Astrocyte (in vitro differentiated cells and primary cell): ENCODE measurements at regions not wholly inside any gene's neighbourhood (a gene's known extent, or its start where the extent isn't known, plus 50 kb on each side); places are given as distances from the start of the nearest gene placed in this dataset.

Experiments
- DNase-seq: peaks from one replicate; pipeline ENCODE4 v3.0.0-alpha.2; 2010; ENCODE audit warnings: low read depth
- FAIRE-seq: peaks from 2 replicates; lab custom pipeline; 2011; peaks lifted over from hg19 to GRCh38; lab: Jason Lieb, UNC
- H2AFZ ChIP-seq: 2 replicates; pipeline ENCODE4 v1.6.0; 2012; ENCODE audit warnings: low read depth, low read length, inconsistent platforms
- H3K27ac ChIP-seq: 2 replicates; pipeline ENCODE4 v1.5.1; 2011; ENCODE audit warnings: low read depth, low read length, inconsistent platforms
- H3K27me3 ChIP-seq: 2 replicates; pipeline ENCODE4 v1.6.0; 2011; ENCODE audit warnings: low read length, inconsistent platforms; ENCODE audit not compliant: insufficient read depth
- H3K36me3 ChIP-seq: 2 replicates; pipeline ENCODE4 v1.5.1; 2011; ENCODE audit warnings: low read length, inconsistent platforms; ENCODE audit not compliant: insufficient read depth
- H3K4me1 ChIP-seq: 2 replicates; pipeline ENCODE4 v1.5.1; 2011; ENCODE audit warnings: low read length, inconsistent platforms; ENCODE audit not compliant: insufficient read depth
- H3K4me2 ChIP-seq: 2 replicates; pipeline ENCODE4 v1.6.0; 2012; ENCODE audit warnings: low read length, inconsistent platforms
- H3K4me3 ChIP-seq: 2 replicates; pipeline ENCODE4 v1.5.1; 2011; ENCODE audit warnings: low read depth, mild to moderate bottlenecking, low read length, inconsistent platforms; ENCODE audit not compliant: insufficient read depth
- H3K79me2 ChIP-seq: 2 replicates; pipeline ENCODE4 v1.6.0; 2012; ENCODE audit warnings: mild to moderate bottlenecking, low read length, inconsistent platforms; ENCODE audit not compliant: insufficient read depth
- H3K9ac ChIP-seq: 2 replicates; pipeline ENCODE4 v1.6.0; 2012; ENCODE audit warnings: mild to moderate bottlenecking, low read length, inconsistent platforms
- H3K9me3 ChIP-seq: 2 replicates; pipeline ENCODE4 v1.5.1; 2012; ENCODE audit warnings: low read depth, mild to moderate bottlenecking, low read length, inconsistent platforms; ENCODE audit not compliant: insufficient read depth
- H4K20me1 ChIP-seq: 2 replicates; pipeline ENCODE4 v1.6.0; 2012; ENCODE audit warnings: low read length, inconsistent platforms; ENCODE audit not compliant: insufficient read depth
- H3K27ac Mint-ChIP-seq: one replicate; pipeline ENCODE4 v1.8.0; 2021; ENCODE audit warnings: mild to moderate bottlenecking, mixed read lengths; ENCODE audit not compliant: unreplicated experiment
- H3K27me3 Mint-ChIP-seq: one replicate; pipeline ENCODE4 v1.8.0; 2021; ENCODE audit warnings: low read depth, mixed read lengths; ENCODE audit not compliant: unreplicated experiment
- H3K36me3 Mint-ChIP-seq: one replicate; pipeline ENCODE4 v1.8.0; 2021; ENCODE audit warnings: low read depth, mixed read lengths; ENCODE audit not compliant: unreplicated experiment
- H3K4me1 Mint-ChIP-seq: one replicate; pipeline ENCODE4 v1.8.0; 2021; ENCODE audit warnings: low read depth, mixed read lengths; ENCODE audit not compliant: unreplicated experiment
- H3K4me3 Mint-ChIP-seq: one replicate; pipeline ENCODE4 v1.8.0; 2021; ENCODE audit warnings: mild to moderate bottlenecking, moderate library complexity, mixed read lengths; ENCODE audit not compliant: unreplicated experiment
- H3K9me3 Mint-ChIP-seq: one replicate; pipeline ENCODE4 v1.8.0; 2021; ENCODE audit warnings: mild to moderate bottlenecking, mixed read lengths; ENCODE audit not compliant: unreplicated experiment
- EZH2 ChIP-seq: IDR thresholded peaks from 2 replicates; pipeline ENCODE4 v1.6.1; 2012; ENCODE audit warnings: mild to moderate bottlenecking, low read length, inconsistent platforms; ENCODE audit not compliant: insufficient read depth
- TF ChIP-seq, protein P1 (sequence below): IDR thresholded peaks from 2 replicates; pipeline ENCODE4 v1.5.1; 2011; ENCODE audit warnings: low read depth, mild to moderate bottlenecking, inconsistent platforms, low read length, moderate library complexity; ENCODE audit not compliant: insufficient read depth

GRCh38 chr16:72399811-72400210, 227.9 kb upstream of the PMFBP1 start:
- H3K4me3 ChIP-seq, result no peak overlapping the region
- no peaks in the 10 kb centered on the region for H3K36me3 ChIP-seq
- no peaks in the 10 kb centered on the region for H3K27me3 ChIP-seq
- no peaks in the 10 kb centered on the region for H3K79me2 ChIP-seq
- FAIRE-seq (no peak), DNase-seq (no peak)
- Mint-ChIP-seq H3K4me1 (peaks cover 6% of the 10 kb centered on the region), H3K27me3 (no peaks in the 10 kb centered on the region), H3K9me3 (no peaks in the 10 kb centered on the region), H3K27ac (no peak overlapping the region), H3K4me3 (no peak overlapping the region), H3K36me3 (peaks cover 6% of the 10 kb centered on the region)
- no peak overlapping the region for H3K9ac ChIP-seq
- H3K4me1 ChIP-seq, result peaks cover 5% of the 10 kb centered on the region
- H3K27ac ChIP-seq, result no peak overlapping the region
- no peak overlapping the region for H3K4me2 ChIP-seq
- H2AFZ ChIP-seq, result no peak overlapping the region
- H4K20me1 ChIP-seq, result no peaks in the 10 kb centered on the region
- no peaks in the 10 kb centered on the region for H3K9me3 ChIP-seq
- TF ChIP-seq EZH2, result no peak
- TF ChIP-seq, protein P1, sequence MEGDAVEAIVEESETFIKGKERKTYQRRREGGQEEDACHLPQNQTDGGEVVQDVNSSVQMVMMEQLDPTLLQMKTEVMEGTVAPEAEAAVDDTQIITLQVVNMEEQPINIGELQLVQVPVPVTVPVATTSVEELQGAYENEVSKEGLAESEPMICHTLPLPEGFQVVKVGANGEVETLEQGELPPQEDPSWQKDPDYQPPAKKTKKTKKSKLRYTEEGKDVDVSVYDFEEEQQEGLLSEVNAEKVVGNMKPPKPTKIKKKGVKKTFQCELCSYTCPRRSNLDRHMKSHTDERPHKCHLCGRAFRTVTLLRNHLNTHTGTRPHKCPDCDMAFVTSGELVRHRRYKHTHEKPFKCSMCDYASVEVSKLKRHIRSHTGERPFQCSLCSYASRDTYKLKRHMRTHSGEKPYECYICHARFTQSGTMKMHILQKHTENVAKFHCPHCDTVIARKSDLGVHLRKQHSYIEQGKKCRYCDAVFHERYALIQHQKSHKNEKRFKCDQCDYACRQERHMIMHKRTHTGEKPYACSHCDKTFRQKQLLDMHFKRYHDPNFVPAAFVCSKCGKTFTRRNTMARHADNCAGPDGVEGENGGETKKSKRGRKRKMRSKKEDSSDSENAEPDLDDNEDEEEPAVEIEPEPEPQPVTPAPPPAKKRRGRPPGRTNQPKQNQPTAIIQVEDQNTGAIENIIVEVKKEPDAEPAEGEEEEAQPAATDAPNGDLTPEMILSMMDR, result no peak

GRCh38 chr16:72397876-72398275, 225.9 kb upstream of the PMFBP1 start:
- Histone ChIP-seq H3K9me3 (no peaks in the 10 kb centered on the region), H3K4me2 (no peak overlapping the region), H3K36me3 (no peaks in the 10 kb centered on the region), H3K27me3 (no peaks in the 10 kb centered on the region), H3K4me1 (peaks cover 5% of the 10 kb centered on the region), H3K9ac (no peak overlapping the region), H3K79me2 (no peaks in the 10 kb centered on the region), H3K27ac (no peak overlapping the region), H2AFZ (no peak overlapping the region), H4K20me1 (no peaks in the 10 kb centered on the region), H3K4me3 (no peak overlapping the region)
- no peak for TF ChIP-seq EZH2
- TF ChIP-seq, protein P1, result no peak
- Mint-ChIP-seq H3K27me3 (no peaks in the 10 kb centered on the region), H3K4me3 (no peak overlapping the region), H3K4me1 (peaks cover 6% of the 10 kb centered on the region), H3K36me3 (peaks cover 6% of the 10 kb centered on the region), H3K27ac (no peak overlapping the region), H3K9me3 (no peaks in the 10 kb centered on the region)
- no peak for DNase-seq
- no peak for FAIRE-seq

GRCh38 chr16:72394526-72394925, 222.6 kb upstream of the PMFBP1 start:
- Histone ChIP-seq H3K9ac (no peak overlapping the region), H3K27ac (no peak overlapping the region), H3K4me3 (no peak overlapping the region), H3K9me3 (no peaks in the 10 kb centered on the region), H3K27me3 (no peaks in the 10 kb centered on the region), H3K36me3 (no peaks in the 10 kb centered on the region), H3K4me1 (no peaks in the 10 kb centered on the region), H3K4me2 (no peak overlapping the region), H3K79me2 (no peaks in the 10 kb centered on the region), H4K20me1 (no peaks in the 10 kb centered on the region), H2AFZ (no peak overlapping the region)
- Mint-ChIP-seq H3K9me3 (no peaks in the 10 kb centered on the region), H3K27me3 (no peaks in the 10 kb centered on the region), H3K4me3 (no peak overlapping the region), H3K36me3 (peaks cover 9% of the 10 kb centered on the region), H3K27ac (no peak overlapping the region), H3K4me1 (no peaks in the 10 kb centered on the region)
- DNase-seq (no peak), FAIRE-seq (no peak)
- TF ChIP-seq EZH2, result no peak
- TF ChIP-seq, protein P1, result no peak
